NCI-H510A (cell line): ENCODE measurements at regions not wholly inside any gene's neighbourhood (a gene's known extent, or its start where the extent isn't known, plus 50 kb on each side); places are given as distances from the start of the nearest gene placed in this dataset.
A peak's percentile ranks its signal among the peaks of the same experiment; 100 is the strongest.

Source experiments
- DNase-seq: peaks from one replicate; lab custom pipeline; 2025; lab: John Stamatoyannopoulos, UW

GRCh38 chr18:75130591-75131328, 78.2 kb downstream of the PTGR3 start:
- no peak for DNase-seq

DNA sequence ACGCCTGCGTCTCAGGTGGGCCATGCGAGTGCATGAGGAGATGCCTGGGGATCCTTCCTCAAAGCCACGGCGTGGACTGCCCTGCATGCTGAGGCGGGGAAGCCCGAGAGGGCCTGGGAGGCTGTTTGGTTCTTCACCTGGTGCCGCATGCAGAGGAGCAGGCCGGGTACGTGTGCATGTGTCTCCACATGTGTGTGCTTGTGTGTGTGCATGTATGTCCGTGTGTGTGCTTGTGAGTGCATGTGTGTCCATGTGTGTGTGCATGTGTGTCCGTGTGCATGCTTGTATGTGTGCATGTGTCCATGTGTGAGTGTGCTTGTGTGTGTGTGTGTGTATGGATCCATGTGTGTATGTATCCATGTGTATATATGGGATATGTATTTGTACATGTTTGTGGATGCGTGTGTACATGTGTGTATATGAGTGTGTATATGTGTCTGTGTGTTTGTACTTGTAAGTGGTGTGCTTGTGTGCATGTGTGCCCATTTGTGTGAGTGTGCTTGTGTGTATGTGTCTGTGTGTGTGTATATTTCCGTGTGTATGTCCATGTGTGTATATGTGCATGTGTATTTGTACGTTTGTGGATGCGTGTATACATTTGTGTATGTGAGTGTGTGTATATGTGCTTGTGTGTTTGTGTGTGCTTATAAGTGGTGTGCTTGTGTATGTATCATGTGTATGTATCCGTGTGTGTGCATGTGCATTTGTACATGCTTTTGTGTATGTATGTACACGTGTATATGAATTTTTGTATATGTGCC, 79.0 kb downstream of the PTGR3 start:
- DNase-seq = no peak

- no peak for DNase-seq
These were observed 79.8 kb downstream of the PTGR3 start for GRCh38 chr18:75128911-75129716.

DNA sequence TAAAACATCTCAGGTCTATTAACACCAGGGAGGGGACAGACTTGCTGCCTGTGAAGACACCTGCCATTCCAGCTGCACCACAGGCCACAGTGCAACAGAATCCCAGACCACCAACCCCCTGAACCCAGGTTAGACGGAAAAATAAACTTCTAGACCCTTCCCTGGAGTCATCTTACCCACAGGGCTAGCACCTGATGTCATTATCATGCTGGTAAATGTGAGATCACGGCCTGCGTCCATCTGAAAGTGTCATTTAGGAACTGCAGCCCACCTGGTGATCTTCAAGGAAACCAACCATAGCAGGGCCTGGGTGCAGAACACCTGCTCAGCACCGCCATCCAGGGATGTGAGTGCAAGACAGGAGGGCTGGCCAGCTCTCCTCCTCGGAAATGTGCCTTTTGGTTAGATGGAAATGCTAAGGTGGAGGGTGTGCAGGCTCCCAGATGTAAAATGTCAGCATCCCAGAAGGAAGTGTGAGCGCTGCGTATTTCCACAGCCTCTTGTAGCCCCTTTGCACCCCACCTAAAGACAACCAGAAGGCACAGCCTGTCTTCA, 80.8 kb downstream of the PTGR3 start:
- DNase-seq = no peak

DNA sequence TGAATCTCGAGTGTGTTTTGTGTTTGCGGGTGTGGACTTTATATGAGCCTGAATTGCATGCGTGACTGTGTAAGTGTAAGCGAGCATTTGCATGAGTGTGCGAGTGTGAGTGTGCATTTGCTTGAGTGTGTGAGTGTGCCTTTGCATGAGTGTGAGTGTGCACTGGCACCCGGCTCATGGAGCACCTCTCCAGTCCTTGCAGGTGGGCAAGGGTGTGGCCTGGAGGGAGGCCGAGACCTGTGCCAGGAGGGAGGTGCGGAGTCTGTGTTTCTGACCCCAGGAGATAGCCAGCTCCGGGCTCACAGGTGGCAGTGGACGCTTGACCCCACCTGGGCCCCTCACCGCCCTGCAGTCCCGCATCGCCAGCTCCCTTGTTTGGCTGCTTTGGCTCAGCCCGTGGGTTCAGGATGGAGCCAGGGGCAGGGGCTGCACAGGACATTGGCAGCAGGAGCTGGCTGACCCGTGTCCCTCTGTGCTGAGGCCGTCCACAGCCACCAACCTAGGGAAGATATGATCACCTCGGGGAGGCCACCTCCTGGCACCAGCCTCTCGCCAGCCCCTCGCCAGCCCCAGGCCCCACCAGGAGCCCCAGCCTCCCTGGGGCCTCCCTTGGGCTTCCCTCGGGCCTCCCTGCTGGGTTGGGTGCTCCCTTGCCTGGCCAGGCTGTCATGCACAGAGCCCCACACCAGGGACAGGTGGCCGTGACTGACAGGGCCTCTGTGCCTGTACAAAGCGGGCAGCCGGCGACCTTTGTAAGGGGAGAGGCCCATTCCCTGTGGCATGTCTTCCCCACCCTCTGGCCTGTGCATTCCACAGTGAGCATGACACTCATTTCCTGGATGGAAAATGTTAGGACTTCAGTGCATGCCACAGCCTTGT, 81.6 kb downstream of the PTGR3 start:
- no peak for DNase-seq

GRCh38 chr18:75125382-75126331, 83.3 kb downstream of the PTGR3 start:
- DNase-seq = peak; percentile 58

GRCh38 chr18:75124991-75125381, 84.0 kb downstream of the PTGR3 start:
- DNase-seq = peak; percentile 59

GRCh38 chr18:75124551-75124950, 84.4 kb downstream of the PTGR3 start:
- DNase-seq = no peak

DNA sequence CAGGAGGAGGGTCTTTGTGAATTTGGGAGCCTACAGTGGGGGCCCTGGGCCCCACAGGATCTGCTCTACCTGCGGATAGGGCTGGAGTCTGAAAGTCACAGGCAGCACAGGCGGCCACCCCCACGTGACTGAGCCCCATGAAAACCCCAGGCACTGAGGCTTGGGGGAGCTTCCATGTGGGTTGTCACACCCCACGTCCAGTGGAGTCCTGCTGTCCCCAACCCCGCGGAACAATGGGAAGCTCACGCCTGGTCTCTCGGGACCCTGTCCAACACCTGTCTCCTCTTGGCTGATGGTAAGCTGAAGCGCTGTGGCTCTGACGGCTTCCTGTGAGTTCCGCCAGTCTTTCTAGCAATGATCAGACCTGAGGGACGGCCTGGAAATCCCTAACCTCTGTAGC, 85.8 kb downstream of the PTGR3 start:
- DNase-seq = no peak

DNA sequence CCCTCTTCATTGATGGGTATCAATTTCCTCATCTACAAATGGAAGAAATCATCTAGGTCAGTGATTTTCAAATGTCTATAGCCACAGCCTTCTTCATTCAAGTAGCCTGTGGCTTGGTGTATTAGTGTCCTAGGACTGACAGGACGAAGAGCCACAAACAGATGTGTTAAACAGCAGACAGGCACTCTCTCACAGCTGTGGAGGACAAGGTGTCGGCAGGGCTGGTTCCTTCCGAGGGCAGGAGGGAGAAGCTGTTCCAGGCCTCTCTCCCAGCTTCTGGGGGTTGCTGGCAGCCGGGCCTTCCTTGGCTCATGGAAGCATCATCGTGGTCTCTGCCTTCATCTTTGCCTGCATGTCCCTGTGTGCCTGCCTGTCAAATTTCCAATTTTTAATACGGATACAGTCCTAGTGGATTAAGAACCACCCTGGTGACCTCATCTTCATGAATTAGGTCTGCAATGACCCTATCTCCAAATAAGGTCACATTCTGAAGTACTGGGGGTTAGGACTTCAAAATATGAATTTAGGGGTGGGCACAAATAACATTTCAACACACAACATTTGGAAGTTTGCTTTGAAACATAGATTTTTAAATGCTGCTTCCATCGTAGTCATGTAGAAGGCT, 86.5 kb downstream of the PTGR3 start:
- no peak for DNase-seq

DNA sequence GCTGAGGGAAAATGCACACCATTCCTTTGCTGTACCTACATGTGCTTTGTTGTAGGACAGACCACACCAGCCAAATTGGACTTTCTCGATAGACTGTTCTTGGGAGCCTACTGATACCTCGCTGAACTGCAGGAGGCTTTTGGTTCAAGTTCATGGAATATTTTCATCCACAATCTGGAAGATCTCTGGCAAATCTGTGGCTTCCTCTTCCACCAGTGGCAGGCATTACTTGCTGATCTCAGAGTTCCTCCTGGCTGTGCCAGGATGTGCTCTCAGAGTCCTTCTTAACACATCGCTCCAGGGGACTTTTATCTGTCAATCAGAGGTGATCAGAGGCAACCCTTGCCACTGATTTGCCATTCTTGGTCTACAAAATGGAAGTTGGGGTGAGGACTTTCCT, 87.7 kb downstream of the PTGR3 start:
- DNase-seq = no peak

DNA sequence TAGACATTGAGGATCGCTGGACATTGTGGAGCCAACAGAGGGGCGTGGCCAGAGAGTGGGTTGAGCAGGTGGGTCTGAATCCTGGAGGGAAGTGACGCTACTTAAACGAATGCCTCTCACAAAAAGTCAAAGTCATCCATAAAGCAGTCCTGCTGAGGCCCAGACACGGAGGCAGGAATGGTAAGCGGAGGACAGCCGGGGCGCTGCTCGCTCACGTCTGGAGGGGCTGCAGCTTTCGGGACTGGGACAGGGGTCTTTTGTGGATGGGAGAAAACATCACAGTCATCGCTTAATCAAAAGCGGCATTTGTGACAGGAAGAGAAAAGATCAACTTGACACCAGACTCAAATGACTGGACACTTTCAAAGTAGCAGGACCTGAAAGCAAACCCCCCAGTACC, 88.4 kb downstream of the PTGR3 start:
- no peak for DNase-seq

- no peak for DNase-seq
These were observed 92.1 kb downstream of the PTGR3 start for GRCh38 chr18:75116809-75117208.

- no peak for DNase-seq
These were observed 92.8 kb downstream of the PTGR3 start for GRCh38 chr18:75116165-75116564.

DNA sequence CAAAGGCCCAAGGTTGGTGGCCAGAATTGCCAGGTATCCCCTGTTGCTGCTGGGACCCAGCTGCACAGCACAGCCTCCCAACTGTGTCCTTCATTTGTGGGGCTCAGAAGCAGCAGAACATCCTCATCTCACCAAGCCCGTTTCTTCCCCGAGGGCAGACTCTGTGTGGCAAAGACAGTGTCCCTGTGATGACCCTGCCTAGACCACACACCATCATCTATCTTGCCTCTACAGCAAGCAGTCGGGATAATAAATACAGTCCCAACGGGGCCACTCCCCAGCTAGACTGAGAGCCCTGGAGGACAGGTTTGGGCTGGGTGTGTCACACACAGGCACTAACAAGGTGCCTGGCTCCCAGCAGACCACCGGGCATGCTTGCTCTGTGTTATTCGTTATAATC, 93.4 kb downstream of the PTGR3 start:
- no peak for DNase-seq
